ENCODE measurements at regions not wholly inside any gene's neighbourhood (a gene's known extent, or its start where the extent isn't known, plus 50 kb on each side); places are given as distances from the start of the nearest gene placed in this dataset.

GRCh38 chr3:95926904-95927501 is 887.4 kb upstream of the EPHA6 start:
- DNase-seq (ENCODE audit: low read depth, low spot score) = no peak
- H3K4me3 ChIP-seq (ENCODE audit: control insufficient read depth in 2 of 3, extremely low read depth in 1 of 3, insufficient read depth in 2 of 3, low read depth in 1 of 3, low read length in 3 of 3) = no peak overlapping the region
- FAIRE-seq = no peak

GRCh38 chr3:95934181-95934580 is 880.2 kb upstream of the EPHA6 start:
- TF ChIP-seq EZH2 (IDR thresholded peaks at IDR 0.05; ENCODE audit: low read length) (no peak), CTCF (optimal IDR thresholded peaks at IDR 0.05 in 1 of 3, IDR thresholded peaks at IDR 0.05 in 1 of 3, conservative IDR thresholded peaks at IDR 0.05 in 1 of 3; ENCODE audit: extremely low read depth in 1 of 3, insufficient read depth in 2 of 3, low read length in 3 of 3) (no peak)
- Histone ChIP-seq H3K9me3 (ENCODE audit: control insufficient read depth, low read depth, low read length) (no peaks in the 10 kb centered on the region), H3K4me2 (ENCODE audit: control insufficient read depth, extremely low read depth, insufficient read depth, low read depth, low read length) (no peak overlapping the region), H3K4me1 (ENCODE audit: control insufficient read depth, extremely low read depth, insufficient read depth, low read length) (no peaks in the 10 kb centered on the region), H2AFZ (ENCODE audit: control insufficient read depth, low read length) (no peak overlapping the region), H4K20me1 (ENCODE audit: control insufficient read depth, extremely low read depth, insufficient read depth, low read length) (no peaks in the 10 kb centered on the region), H3K4me3 (ENCODE audit: control insufficient read depth in 2 of 3, extremely low read depth in 1 of 3, insufficient read depth in 2 of 3, low read depth in 1 of 3, low read length in 3 of 3) (no peak overlapping the region), H3K9me1 (ENCODE audit: control insufficient read depth, extremely low read depth, insufficient read depth, low read length) (no peaks in the 10 kb centered on the region), H3K36me3 (ENCODE audit: control insufficient read depth in 2 of 2, extremely low read depth in 1 of 2, insufficient read depth in 2 of 2, low read length in 2 of 2) (no peaks in the 10 kb centered on the region), H3K27ac (ENCODE audit: control insufficient read depth, insufficient read depth, low read length) (no peak overlapping the region), H3K79me2 (ENCODE audit: control insufficient read depth, insufficient read depth, low read length) (no peaks in the 10 kb centered on the region), H3K27me3 (ENCODE audit: control insufficient read depth, extremely low read depth, insufficient read depth, low read length) (no peaks in the 10 kb centered on the region), H3K9ac (ENCODE audit: control insufficient read depth, extremely low read depth, insufficient read depth, low read length) (no peak overlapping the region)
- FAIRE-seq (no peak), DNase-seq (ENCODE audit: low read depth, low spot score) (no peak)
- dilution Hi-C loops (cut with MboI; ENCODE audit: extremely low pct_ligation_motif_present, low sequenced_read_pairs) = no loop called here

More at GRCh38 chr3:95926904-95927501, 887.4 kb upstream of the EPHA6 start:
- no peak overlapping the region for H2AFZ ChIP-seq (ENCODE audit: control insufficient read depth, low read length)
- TF ChIP-seq EZH2 (IDR thresholded peaks at IDR 0.05; ENCODE audit: low read length) (no peak), CTCF (optimal IDR thresholded peaks at IDR 0.05 in 1 of 3, IDR thresholded peaks at IDR 0.05 in 1 of 3, conservative IDR thresholded peaks at IDR 0.05 in 1 of 3; ENCODE audit: extremely low read depth in 1 of 3, insufficient read depth in 2 of 3, low read length in 3 of 3) (no peak)
- dilution Hi-C loops (cut with MboI; ENCODE audit: extremely low pct_ligation_motif_present, low sequenced_read_pairs) = no loop called here
- no peaks in the 10 kb centered on the region for H3K79me2 ChIP-seq (ENCODE audit: control insufficient read depth, insufficient read depth, low read length)
- H3K27me3 ChIP-seq (ENCODE audit: control insufficient read depth, extremely low read depth, insufficient read depth, low read length) = no peaks in the 10 kb centered on the region
- H3K27ac ChIP-seq (ENCODE audit: control insufficient read depth, insufficient read depth, low read length) = no peak overlapping the region
- no peaks in the 10 kb centered on the region for H3K9me3 ChIP-seq (ENCODE audit: control insufficient read depth, low read depth, low read length)
- no peaks in the 10 kb centered on the region for H3K9me1 ChIP-seq (ENCODE audit: control insufficient read depth, extremely low read depth, insufficient read depth, low read length)
- H3K4me1 ChIP-seq (ENCODE audit: control insufficient read depth, extremely low read depth, insufficient read depth, low read length) = no peaks in the 10 kb centered on the region
- no peaks in the 10 kb centered on the region for H4K20me1 ChIP-seq (ENCODE audit: control insufficient read depth, extremely low read depth, insufficient read depth, low read length)
- no peak overlapping the region for H3K4me2 ChIP-seq (ENCODE audit: control insufficient read depth, extremely low read depth, insufficient read depth, low read depth, low read length)
- no peaks in the 10 kb centered on the region for H3K36me3 ChIP-seq (ENCODE audit: control insufficient read depth in 2 of 2, extremely low read depth in 1 of 2, insufficient read depth in 2 of 2, low read length in 2 of 2)
- no peak overlapping the region for H3K9ac ChIP-seq (ENCODE audit: control insufficient read depth, extremely low read depth, insufficient read depth, low read length)

Data from keratinocyte (primary cell).